Colonic mucosa (tissue), 4 donors: ENCODE measurements at regions not wholly inside any gene's neighbourhood (a gene's known extent, or its start where the extent isn't known, plus 50 kb on each side); places are given as distances from the start of the nearest gene placed in this dataset.

ENCODE experiments used
- DNase-seq: peaks from one replicate; pipeline ENCODE4 v3.0.0-alpha.2; 2020
- H3K27ac ChIP-seq: fragments of 200-600 bp; one replicate; pipeline ENCODE4 v1.8.0; 2021
- H3K27me3 ChIP-seq: fragments of 200-600 bp; one replicate; pipeline ENCODE4 v1.8.0; 2021
- H3K36me3 ChIP-seq: fragments of 200-600 bp; one replicate; pipeline ENCODE4 v1.8.0; 2021
- H3K4me1 ChIP-seq: fragments of 200-600 bp; one replicate; pipeline ENCODE4 v1.8.0; 2021; ENCODE audit warnings: mild to moderate bottlenecking
- H3K4me3 ChIP-seq: fragments of 200-600 bp; one replicate; pipeline ENCODE4 v1.8.0; 2021
- H3K9ac ChIP-seq, 2 donors: one replicate each; pipeline ENCODE4 v1.7.0; 2013; ENCODE audit warnings: control low read depth in 2 of 2, low read depth in 2 of 2, low read length in 2 of 2
- H3K9me3 ChIP-seq: fragments of 200-600 bp; one replicate; pipeline ENCODE4 v1.8.0; 2021
- CTCF ChIP-seq: fragments of 200-600 bp; IDR thresholded peaks from one replicate; pipeline ENCODE4 v1.8.0; 2022; ENCODE audit warnings: antibody characterized with exemption, mild to moderate bottlenecking
- intact Hi-C: fragments of 100-400 bp; cut with DNase I; formaldehyde crosslinking; loops from one replicate; pipeline ENCODE4 v1.14.1; 2022
- donor health status: healthy.
- donor health status: DM: no; HTN: no; CAD: no.
- donor health status: DM: no; HTN: no; CAD: no.

- no peaks in the 10 kb centered on the region for H3K4me1 ChIP-seq
- no peaks in the 10 kb centered on the region for H3K36me3 ChIP-seq
- no peak overlapping the region for H3K4me3 ChIP-seq
- no peak for DNase-seq
- no peak overlapping the region for H3K9ac ChIP-seq
- no peak overlapping the region for H3K27ac ChIP-seq
- H3K9me3 ChIP-seq: no peaks in the 10 kb centered on the region
- intact Hi-C loops: no loop called here
- no peaks in the 10 kb centered on the region for H3K27me3 ChIP-seq
- TF ChIP-seq CTCF: no peak
These were observed 994.9 kb downstream of the REEP3 start for GRCh38 chr10:64515970-64516699.

GRCh38 chr10:64518456-64518855 lies 997.3 kb downstream of the REEP3 start:
- intact Hi-C loops: no loop called here
- no peak for DNase-seq

GRCh38 chr10:64519427-64519826 lies 998.2 kb downstream of the REEP3 start:
- TF ChIP-seq CTCF: no peak
- H3K4me3 ChIP-seq: no peak overlapping the region
- no peaks in the 10 kb centered on the region for H3K4me1 ChIP-seq
- no peak for DNase-seq
- no peak overlapping the region for H3K27ac ChIP-seq
- H3K9me3 ChIP-seq: no peaks in the 10 kb centered on the region
- no peak overlapping the region for H3K9ac ChIP-seq
- intact Hi-C loops: no loop called here
- no peaks in the 10 kb centered on the region for H3K27me3 ChIP-seq
- H3K36me3 ChIP-seq: no peaks in the 10 kb centered on the region

More at GRCh38 chr10:64518456-64518855, 997.3 kb downstream of the REEP3 start:
- TF ChIP-seq CTCF: no peak
- no peak overlapping the region for H3K9ac ChIP-seq
- H3K27me3 ChIP-seq: no peaks in the 10 kb centered on the region
- no peak overlapping the region for H3K4me3 ChIP-seq
- no peaks in the 10 kb centered on the region for H3K4me1 ChIP-seq
- no peak overlapping the region for H3K27ac ChIP-seq
- no peaks in the 10 kb centered on the region for H3K9me3 ChIP-seq
- no peaks in the 10 kb centered on the region for H3K36me3 ChIP-seq

- Histone ChIP-seq H3K9me3 (no peaks in the 10 kb centered on the region), H3K4me3 (no peak overlapping the region), H3K9ac (no peak overlapping the region), H3K27ac (no peak overlapping the region), H3K27me3 (no peaks in the 10 kb centered on the region), H3K36me3 (no peaks in the 10 kb centered on the region), H3K4me1 (no peaks in the 10 kb centered on the region)
- intact Hi-C loops: no loop called here
- TF ChIP-seq CTCF: no peak
- DNase-seq: no peak
These were observed 998.6 kb downstream of the REEP3 start for GRCh38 chr10:64519831-64520230.

GRCh38 chr10:64523065-64523759 lies 1002.0 kb downstream of the REEP3 start:
- no peaks in the 10 kb centered on the region for H3K4me1 ChIP-seq
- H3K36me3 ChIP-seq: no peaks in the 10 kb centered on the region
- H3K4me3 ChIP-seq: no peak overlapping the region
- no peaks in the 10 kb centered on the region for H3K27me3 ChIP-seq
- no peak for DNase-seq
- intact Hi-C loops: no loop called here
- no peak for TF ChIP-seq CTCF
- no peak overlapping the region for H3K27ac ChIP-seq
- H3K9me3 ChIP-seq: no peaks in the 10 kb centered on the region
- H3K9ac ChIP-seq: no peak overlapping the region
